GM21515 (cell line): ENCODE measurements at regions not wholly inside any gene's neighbourhood (a gene's known extent, or its start where the extent isn't known, plus 50 kb on each side); places are given as distances from the start of the nearest gene placed in this dataset.
A peak's percentile ranks its signal among the peaks of the same experiment; 100 is the strongest.

Experiments used
- ATAC-seq: cut with Tn5 transposase; IDR thresholded peaks from one replicate; pipeline ENCODE4 v1.9.1; 2021; ENCODE audit not compliant: unreplicated experiment

DNA sequence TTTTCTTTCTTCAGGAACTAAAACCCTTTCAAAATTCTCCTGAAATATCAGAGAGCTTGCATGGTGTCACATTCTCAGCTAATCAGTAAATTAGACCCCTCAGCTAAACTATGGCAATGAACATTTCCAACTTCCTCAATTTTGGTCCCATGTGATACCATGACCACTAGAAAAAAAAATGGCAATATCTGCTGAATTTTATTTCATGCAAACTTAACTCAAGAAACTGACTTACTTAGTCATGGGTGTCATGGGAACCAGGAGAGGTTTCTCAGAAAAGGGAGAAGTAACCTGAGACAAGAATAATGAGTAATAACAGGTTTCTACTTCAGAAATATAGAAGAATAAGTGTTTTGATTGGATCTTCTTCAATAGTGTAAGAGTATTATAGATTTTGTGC, 784.6 kb upstream of the ALCAM start:
- no peak for ATAC-seq

DNA sequence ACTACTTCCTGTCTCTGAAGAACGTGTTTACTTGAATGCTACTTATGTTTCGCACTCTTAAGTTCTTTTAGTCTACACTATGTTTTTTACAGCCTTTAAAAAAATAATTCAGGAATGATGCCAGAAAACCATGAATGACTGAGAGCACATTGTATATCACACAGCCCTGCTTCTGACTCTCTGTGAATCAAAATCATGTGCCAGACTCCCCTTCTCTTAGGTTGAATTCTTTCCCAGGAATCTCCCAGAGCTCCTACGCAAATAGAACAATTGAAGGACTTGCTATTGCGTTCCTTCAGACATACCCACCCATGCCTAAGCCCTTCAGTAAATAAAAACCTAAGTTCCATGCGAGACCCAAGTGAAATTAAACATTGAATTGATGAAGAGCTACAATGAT, 782.0 kb upstream of the ALCAM start:
- no peak for ATAC-seq

DNA sequence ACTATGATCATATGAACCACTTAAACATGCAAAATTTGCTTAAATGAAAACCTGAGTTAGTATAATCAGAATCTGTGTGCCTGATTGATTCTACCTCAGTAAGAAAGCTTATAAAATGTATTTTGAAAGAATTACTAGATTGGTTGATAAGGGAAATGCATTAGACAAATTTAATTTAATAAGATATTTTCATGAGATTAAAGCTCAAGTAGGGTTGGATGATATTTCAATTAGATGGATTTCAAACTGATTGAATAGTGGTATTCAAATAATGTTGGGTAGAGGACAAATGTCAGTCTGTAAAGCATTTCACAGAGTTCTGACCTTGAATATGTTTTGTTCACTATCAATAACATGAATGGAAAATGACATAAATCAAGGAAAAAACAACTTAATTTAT, 780.4 kb upstream of the ALCAM start:
- ATAC-seq, result no peak

DNA sequence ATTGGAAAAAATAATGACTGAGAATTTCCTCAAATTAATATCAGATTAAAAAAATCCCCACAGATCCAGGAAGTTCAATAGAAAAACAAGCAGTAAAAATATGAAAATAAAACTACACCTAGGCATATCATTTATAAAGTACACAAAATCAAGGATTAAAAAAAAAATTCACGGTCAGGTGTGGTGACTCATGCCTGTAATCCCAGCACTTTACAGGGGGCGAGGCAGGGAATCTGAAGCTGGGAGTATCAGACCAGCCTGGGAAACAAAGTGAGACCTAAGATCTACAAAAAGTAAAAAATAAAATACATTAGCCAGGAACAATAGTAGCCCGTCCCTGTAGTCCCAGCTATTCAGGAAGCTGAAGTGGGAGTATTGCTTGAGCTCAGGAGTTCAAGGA, 778.3 kb upstream of the ALCAM start:
- ATAC-seq, result no peak

DNA sequence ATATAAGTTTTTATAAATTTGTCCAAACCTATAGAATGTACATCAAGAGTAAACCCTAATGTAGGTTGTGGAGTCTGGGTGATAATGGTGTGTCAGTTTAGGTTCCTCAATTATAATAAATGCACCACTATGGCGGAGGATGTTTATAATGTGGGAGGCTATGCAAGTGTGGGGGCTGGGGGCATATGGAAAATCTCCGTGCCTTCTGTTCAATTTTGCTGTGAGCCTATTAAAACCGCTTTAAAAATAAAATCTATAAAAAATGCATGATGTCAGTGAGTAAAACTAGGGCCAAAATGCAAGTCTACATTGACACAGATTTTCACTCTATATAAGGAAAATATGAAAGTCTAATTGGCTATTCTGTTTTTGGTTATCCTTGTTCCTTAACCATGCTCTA, 774.9 kb upstream of the ALCAM start:
- no peak for ATAC-seq

DNA sequence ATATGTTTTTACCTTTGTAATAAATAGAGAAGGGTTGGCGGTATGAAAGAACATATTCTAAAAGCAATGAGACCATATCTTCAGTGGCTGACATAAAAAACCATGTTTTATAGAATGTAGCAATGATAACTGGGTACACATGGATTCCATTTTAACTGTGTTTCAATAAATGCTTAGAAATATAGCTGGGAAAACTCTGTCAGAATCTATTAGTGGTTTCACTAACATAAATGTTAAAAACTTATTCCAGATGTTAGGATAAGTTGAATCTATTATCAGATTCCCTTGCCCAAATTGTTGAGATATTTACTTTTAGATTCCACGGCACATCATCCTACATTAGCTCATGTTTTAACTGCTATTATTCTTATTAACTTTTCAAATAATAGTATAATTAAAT, 772.2 kb upstream of the ALCAM start:
- no peak for ATAC-seq

DNA sequence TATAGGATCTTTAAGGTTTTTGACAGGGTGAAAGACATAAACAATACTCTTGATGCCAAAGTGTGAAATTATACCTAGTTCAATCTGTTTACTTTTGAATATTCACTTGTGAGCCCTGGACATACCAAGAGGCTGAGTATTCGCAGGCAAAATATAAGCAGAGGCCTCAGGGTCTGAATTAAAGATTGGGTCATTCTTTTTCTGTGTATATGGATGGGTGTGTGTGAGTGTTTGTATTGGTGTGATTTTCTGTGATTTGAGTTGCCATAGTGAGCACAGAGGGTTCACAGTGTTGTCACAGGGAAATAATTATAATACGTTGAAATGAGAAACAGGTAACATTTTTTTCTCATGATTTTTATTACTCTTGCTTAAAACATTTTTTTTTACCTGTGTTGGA, 770.7 kb upstream of the ALCAM start:
- ATAC-seq, result no peak

DNA sequence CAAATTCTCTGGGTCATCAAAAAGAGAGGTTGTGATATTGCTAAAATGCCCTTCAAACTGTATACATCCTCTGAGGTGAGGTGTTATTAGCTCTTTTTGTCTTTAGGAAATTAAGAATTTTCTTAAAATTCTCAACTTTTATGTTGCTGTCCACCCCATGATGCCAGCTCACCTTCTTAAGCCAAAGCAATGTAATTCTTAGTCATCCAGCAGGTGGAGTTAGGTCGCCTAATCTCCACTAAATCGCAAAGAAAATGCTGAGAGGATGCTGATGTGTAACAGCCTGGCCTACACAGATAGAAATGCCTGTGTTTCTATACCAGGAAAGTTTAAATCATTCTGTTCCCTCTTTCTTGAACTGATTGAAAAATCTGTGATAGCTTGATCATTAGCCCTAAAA, 770.2 kb upstream of the ALCAM start:
- ATAC-seq, result peak; percentile 93

DNA sequence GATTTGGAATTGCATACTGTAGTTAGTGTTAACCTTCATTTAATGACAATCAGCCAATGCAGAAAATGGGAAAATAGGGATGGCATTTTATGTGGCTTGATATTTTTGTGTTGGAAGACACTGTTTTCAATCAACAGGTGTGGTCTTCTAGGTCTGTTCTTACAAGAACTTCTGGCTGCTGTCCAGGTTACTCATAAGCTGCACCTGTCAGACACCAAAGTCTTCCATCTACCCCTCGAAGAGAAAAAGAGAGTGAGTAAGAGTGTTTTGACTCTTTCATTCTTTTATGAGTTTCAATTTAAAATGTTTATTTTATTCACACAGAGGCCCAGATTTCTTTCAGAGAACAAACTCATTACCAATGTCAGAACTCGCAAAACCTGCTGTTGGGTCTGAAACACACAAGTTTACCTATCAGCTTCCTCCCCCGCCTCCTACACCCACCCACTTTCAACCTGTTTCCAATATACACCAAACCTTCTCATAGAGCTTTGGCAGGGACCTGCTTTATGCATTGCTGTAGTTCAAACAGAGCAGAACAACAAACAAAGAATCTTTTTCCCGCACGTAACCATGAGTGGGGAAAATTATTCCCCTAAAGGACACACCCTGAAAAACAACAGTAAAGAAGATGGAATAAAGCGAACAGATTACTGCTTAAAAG, 767.7 kb upstream of the ALCAM start:
- ATAC-seq, result no peak

DNA sequence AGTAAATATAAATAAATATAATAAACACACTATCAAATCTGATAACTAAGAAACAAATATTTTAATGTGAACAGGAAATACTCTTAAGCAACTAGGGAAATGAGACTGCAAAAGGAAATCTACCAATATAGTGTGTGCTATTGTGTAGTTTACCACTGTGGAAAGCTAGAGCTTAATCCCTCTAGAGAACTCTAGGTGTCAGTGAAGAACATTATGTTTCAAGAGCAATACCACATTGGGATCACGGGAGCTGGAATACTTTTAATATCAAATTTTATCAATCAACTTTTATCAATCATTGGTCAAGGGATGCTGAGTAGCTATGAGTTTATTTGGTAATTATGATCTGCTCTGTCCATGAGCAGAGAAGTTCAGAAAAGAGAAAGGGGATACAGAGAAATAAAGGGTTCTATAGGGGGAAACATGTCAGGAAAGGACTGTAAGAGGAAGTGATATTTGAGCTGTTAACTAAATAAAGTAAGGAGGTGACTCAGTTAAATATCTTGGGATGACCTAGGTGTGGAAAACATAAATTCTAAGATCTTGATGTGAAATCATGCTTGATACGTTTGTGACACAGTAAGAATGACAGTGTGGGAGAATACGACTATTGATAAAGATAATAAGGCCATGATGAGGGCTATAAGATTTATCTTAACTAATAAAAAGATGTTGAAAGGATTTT, 762.2 kb upstream of the ALCAM start:
- ATAC-seq, result no peak

DNA sequence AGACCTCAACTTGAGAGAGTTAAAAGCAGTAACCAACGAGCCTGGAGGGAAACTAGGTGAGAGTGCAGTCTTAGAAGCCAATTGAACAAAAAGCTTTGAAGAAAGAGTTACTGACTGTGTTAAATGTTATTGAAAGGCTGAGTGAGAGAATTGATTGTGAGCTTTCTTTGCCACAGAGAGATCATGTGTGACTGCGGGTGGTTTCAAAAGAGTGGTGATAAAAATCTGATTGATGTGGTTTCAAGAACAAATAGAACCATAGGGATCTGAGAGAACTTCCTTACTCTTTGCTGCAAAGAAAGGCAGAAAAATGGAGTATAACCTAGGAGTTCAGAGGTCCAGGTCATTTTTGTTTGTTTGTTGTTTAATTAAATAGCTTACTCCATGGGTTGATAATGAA, 759.9 kb upstream of the ALCAM start:
- ATAC-seq, result no peak

DNA sequence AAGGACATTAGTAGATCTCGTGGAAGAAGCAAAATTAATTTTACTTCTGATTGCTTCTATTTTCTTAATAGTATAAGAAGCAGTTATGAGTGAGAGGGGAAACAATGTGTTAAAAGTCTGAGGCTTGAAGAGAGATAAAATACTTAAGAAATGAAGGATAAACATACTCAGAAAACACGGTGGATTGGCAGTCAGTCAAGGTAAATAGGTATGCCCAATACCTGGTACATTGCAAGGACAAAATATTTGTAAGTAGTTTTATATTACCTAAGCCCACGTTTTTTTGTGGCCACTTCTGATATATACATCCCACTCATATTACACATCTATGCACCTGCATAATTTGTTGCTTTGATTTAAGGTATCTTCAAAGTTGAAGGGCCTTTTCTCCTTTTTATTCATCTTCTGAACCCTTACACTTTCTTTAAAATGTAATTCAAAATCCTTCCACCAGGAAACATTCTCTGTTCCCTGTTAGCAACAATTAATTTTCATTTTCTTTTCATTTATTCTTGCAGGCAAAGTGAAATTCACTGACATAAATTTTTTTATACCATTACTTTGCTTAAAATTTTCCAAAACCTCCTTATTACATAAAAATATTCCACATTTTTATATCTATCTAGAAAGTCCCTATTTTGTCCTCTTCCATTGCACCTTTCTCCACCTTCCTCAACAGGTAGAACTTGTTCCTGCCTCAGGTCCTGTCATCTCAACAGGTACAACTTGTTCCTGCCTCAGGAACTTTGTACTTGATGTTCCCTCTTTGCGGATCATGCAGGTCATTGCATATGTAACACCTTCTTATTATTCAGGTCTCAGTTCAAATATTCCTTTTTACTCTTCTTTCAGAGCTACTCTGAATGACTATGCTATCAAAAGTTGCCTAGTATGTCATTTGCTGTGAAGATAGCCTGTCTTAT, 755.7 kb upstream of the ALCAM start:
- no peak for ATAC-seq

DNA sequence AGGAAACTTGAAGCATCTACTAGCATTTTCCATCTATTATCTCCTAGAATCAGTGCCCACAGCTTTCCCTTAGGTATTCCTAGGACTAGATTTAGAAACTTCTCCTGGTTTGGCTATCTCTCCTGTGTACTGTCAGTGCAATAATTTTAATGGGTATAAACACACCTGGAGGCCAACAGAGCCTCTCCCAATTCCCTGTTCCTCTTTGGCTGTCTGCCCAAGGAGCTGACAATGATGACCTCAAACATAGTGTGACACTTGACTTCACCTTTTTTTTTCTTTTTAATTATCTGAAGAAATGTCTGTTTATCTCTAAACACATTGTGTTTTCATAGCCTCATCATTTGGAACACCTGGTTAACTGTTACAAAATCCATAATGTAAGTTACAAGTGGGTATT, 754.5 kb upstream of the ALCAM start:
- no peak for ATAC-seq

DNA sequence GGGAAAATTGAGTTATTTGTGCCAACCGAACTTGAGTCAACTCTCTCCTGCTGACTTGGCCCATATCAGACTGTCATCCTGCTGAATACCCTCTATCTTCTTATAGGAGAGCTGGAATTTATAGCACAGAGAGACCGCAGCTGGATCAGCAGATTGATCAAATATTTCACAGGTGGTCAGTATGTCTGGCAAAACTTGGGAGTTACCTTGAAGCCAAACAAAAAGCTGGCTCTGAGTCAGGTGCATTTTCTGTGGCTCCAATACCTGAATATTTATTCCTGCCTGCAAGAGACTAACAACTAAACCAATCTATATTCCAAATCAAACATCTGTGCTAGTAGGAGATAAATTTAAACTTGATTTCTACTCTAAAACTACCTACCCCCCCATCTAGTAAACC, 752.1 kb upstream of the ALCAM start:
- ATAC-seq, result no peak

DNA sequence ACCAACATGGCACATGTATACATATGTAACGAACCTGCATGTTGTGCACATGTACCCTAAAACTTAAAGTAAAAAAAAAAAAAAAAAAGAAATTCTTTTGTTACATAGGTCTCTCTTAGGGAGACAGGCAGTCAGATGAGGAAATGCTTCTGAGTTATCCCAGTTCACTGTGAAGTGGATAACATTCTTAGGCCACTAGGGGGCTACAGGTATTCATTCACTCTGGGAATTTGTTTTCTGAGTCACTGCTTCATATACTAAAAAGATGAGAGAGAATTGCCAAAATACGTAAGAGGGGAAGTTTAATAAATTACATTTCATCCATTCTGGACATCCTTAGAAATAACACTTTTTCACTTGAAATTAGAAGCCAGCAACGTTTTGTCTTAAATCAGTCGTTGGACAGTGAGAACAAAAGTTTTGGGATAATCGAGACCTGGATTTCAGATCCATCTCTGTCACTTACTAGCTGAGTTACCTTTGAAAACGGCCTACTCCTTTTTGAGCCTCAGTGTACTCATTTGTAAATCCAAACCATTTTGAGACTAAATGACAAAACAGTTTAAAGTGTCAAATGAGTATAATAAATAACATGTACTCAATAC, 738.4 kb upstream of the ALCAM start:
- no peak for ATAC-seq

DNA sequence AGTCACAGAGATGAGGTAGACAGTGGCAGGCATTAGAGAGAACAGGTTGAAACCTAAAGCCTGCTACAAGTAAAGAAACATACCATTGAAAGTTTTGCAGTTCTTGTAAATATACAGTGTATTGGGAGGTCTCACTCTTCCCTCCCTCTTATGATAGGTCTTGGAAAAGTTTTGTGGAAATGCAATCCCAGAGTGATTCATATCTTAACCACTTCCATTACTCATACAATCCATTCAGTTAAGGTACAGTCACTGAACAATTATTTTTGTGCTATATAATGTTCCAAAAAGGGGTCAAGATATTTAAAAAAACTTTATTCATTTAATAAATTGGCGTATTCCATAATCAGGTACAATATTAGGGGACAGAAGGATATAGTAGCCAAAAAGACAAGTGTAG, 737.7 kb upstream of the ALCAM start:
- ATAC-seq, result no peak

DNA sequence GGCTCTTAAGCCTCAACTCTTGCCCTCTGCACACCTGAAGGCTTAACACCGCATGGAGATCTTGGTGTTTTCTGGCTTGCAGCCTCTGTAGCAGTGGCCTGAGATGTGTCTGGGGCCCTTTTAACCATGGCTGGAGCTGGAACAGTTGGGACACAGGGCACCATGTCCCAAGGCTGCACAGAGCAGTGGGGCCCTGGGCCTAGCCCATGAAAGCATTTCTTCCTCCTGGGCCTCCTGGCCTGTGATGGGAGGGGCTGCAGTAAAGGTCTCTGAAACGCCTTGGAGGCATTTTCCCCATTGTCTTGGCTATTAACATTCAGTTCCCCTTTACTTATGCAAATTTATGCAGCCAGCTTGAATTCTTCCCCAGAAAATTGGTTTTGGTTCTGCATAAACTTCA, 735.5 kb upstream of the ALCAM start:
- no peak for ATAC-seq

DNA sequence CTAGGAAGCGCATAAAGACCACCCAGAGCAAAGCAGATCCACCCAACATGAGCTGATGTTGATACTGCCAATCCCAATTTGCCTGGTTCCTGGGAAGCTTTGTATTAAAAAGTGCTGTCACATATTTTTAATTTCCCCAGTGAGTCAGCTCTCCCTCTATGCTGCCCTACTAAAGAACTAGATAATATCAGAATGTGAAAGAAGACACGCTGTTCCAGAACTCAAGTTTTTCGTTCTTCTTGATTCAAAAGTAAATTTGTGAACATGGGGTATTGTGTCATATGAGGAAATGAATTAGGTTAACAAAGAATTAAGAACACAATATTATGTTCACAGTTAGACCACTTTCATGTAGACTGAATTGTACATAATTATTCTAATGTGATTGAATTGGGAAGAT, 734.2 kb upstream of the ALCAM start:
- no peak for ATAC-seq

DNA sequence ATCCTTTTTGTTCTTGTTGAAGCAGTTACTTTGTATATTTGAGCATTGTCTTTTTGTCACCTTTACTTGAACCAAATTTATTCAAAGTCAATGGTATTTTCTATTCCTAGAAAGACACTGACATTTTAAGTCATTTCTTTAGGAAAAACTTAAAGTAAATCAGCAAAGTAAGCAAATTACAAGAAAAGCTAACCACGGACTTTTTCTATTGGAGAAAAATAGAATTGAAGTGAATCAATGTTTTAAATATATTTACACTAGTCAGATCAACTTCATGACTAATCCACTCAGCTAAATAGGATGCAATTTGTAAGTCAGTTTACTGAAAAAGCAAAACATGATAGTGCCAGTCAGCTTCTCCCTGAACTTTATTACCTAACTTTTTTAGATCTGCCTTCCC, 733.8 kb upstream of the ALCAM start:
- no peak for ATAC-seq

DNA sequence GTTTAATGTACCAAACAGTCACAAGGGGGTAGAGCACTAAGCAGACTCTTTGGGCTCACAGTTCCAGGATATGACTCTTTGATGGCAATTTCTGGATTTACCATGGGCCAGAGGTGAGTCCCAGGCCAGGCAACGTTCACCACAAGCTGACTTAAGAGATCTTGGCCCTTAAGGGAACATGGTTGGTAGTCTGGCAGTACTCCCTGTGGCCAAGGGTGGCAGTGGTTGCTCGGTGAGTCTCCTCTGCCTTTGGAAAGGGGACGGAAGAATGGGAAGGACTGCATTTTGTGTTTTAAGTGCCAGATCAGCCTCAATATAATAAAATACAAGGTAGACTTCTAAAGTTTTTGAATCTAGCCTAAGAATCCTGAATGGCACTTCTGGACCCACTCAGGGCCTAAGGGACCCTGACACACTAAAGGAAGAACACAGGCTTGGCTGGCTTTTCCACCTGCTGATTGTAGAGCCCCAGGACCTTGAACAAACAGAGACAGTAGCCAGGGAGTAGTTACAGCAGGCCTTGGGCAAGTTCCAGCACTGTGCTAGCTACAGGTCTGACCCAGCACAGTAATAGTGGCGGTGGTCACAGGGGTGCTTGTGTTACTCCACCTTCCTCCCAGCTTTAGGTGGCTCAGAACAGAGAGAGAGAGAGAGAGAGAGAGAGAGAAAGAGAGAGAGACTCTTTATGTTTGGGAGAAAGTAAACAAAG, 730.7 kb upstream of the ALCAM start:
- no peak for ATAC-seq

DNA sequence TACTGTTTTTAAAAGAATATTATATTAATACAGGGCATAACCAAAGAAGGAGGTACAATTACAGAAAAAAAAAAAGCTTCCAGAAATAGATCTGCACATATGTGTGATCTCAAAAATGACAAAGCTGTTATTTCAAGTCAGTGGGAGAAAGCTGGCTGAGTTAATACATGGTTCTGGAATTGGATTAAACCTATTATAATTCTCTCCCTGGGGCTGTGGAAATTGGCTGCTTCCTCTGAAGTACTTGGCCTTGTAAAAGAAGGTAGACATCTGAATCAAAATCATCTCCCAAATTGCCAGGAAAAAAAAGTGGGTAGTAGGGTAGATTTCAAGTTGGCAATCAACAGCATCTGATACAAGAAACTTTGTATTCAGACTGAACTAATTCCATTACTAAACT, 723.9 kb upstream of the ALCAM start:
- no peak for ATAC-seq
